ENCODE measurements at regions not wholly inside any gene's neighbourhood (a gene's known extent, or its start where the extent isn't known, plus 50 kb on each side); places are given as distances from the start of the nearest gene placed in this dataset.

DNA sequence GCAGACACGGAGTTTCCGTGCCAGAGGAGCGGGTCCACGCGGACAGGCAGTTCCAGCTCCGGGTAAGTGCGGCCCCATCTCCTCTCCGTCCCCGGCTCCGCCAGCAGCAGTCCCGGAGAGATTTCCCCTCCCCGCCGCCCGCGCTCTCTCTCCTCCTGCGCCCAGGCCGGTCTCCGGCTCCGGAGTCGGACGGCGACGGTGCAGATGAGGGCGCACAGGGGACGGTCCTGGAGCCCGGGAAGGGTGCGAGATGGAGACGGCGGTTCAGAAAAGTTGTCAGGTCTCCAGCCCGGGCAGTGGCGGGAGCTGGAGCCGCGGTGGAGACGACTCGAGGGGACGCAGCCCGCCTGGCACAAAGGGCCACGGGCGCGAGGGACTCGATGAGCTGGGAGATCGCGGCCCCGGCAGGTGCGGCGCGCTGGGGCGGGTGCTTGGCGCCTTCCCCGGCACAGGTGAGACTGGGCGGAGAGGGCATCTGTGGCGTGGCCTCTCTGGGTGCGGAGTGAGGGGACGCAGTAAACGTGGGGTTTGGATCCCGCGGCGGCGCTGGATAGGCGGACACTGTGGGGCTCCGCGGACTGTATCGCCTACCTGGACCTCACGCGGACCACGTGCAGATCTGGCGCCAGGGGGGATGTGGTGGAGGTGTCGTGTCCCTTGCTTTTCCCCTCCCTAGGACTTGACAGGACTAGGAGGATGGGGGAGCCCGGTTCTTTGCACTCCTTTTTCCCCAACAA is 1540.3 kb upstream of the TMEM132C start:
- TF ChIP-seq GATA2 (IDR thresholded peaks at IDR 0.05; ENCODE audit: low read depth, low read length) (no peak), GATA3 (IDR thresholded peaks at IDR 0.05; ENCODE audit: low read depth, low read length) (no peak)

DNA sequence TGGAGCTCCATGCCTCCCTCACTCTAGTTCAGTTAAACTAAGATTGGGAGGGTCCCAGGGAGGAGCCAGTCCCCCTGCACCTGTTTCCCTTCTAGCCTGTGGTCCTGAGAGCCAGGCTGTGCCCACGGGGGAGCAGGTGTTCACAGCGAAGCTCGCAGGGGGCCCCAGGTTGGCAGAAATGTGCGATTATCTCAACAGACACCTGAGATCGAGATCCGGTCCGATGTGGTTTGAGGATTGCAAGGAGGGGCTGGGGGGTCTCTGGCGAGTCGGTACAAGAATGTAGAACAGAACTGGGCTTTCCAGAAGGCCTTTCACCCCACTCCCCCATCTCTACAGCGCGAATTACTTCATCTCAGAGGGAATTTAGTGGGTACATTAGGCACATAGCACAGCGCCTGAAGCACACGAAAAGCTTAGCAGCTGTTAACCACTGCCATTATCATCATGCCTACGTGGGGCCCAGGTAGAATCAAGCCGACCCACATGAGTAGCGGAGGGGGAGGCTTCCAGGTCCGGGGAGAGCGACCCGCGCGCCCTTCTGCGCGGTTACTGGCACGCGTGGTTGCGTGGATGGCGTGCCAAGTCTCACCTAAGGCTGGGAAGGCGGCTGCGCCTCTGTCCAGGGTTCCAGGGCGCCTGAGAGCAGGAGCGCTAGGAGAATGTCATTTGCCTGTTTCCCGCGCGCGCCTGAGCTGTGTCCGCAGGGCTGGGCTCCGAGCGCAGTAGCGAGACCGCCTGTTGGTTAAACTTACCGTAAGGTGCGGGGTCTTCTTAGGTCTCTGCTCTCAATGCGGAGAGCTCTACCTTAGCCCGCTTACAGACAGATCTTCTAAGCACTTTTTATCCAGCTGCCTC is 1539.5 kb upstream of the TMEM132C start:
- TF ChIP-seq GATA3 (IDR thresholded peaks at IDR 0.05; ENCODE audit: low read depth, low read length) (no peak), GATA2 (IDR thresholded peaks at IDR 0.05; ENCODE audit: low read depth, low read length) (no peak)

DNA sequence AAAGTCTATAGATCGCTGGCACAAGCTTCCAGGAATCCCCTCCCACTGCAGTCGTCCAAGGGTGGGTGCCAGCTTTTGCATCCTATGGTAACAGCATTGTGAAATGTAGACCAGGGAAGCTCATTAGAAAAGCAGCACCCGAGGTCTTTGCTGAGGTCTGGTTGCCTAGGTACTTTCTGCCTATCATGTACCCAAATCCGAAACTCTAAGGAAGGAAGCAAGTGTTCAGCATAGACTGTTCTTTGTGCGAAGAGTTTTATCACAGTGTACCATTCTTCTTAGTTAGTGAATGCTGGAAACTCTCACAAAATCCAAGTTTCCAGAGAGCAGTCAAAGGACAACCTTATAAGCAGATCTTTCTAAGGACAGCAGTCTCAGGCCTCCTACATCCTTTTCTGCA is 1532.7 kb upstream of the TMEM132C start:
- TF ChIP-seq GATA2 (IDR thresholded peaks at IDR 0.05; ENCODE audit: low read depth, low read length) (no peak), GATA3 (IDR thresholded peaks at IDR 0.05; ENCODE audit: low read depth, low read length) (no peak)

DNA sequence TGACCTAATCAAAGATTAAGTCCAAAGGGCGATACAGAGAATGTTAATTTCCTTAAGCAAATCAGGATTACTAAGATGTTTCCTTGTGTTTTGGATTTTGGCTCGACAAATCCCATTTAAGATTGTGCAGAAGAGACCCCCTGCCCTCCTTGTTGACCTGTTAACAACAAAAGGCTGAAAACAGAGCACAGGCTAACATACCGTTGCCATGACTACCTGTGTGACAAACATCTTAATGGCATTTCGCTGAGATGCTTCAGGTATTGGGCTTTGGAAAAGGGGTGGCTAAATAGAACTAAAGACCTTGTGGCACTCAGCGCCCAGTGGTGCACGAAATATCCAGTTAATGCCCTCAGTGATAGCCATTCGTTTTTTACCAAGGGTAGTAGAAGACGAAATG is 1532.3 kb upstream of the TMEM132C start:
- TF ChIP-seq GATA2 (IDR thresholded peaks at IDR 0.05; ENCODE audit: low read depth, low read length) (no peak), GATA3 (IDR thresholded peaks at IDR 0.05; ENCODE audit: low read depth, low read length) (no peak)

DNA sequence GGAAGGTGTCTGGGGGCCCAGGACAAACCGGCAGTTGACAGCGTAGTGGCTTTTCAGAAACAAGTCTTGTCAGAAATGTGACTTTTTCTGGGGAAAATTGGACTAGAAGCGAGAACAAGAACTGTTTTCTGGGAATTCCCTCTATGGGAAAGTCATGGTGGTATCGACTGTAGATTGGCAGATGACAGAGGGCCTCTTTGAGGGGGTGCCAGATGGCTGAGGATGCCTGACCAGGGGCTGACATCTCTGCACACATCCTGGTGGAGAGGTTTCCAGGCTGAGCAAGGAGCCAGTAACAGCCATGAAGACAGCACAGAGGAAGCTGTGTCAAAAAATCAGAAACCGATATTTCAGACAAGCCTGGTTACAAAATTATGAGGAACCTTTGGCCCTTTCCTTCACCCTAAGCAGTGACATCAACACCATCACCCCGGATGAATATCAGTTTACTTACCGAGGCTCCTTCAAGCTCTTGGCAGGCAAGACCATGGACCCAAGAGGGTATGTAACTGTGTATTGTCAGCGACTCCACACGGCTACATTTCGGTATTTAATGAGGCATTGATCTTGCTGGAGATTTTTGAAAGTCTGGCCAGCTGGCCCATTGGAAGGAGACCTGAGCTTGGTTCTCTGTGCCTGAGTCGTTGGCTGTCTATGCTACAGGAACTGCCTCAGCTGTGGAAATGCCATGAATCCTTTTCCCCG is 1525.3 kb upstream of the TMEM132C start:
- TF ChIP-seq GATA3 (IDR thresholded peaks at IDR 0.05; ENCODE audit: low read depth, low read length) (no peak), GATA2 (IDR thresholded peaks at IDR 0.05; ENCODE audit: low read depth, low read length) (no peak)

DNA sequence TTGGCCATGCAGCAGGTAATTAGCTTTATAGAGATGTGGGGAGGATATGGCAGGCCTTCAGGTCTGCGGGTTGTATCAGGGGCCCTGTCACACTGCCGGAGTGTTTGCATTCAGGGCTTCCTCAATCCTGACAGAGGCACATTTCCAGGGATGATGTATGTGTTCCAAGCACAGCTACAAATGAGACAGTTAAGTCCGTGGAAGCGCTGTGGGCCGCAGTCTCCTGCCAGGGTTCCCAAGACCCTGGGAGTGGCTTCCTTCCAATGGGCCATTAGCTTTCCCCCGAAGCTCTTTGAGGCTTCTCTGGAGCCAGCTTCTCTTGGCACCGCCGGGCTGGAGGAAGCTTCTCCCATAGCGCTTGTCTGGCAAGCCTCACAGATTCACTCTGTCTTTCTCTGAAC is 1524.7 kb upstream of the TMEM132C start:
- TF ChIP-seq GATA3 (IDR thresholded peaks at IDR 0.05; ENCODE audit: low read depth, low read length), result no peak
- no peak for TF ChIP-seq GATA2 (IDR thresholded peaks at IDR 0.05; ENCODE audit: low read depth, low read length)

DNA sequence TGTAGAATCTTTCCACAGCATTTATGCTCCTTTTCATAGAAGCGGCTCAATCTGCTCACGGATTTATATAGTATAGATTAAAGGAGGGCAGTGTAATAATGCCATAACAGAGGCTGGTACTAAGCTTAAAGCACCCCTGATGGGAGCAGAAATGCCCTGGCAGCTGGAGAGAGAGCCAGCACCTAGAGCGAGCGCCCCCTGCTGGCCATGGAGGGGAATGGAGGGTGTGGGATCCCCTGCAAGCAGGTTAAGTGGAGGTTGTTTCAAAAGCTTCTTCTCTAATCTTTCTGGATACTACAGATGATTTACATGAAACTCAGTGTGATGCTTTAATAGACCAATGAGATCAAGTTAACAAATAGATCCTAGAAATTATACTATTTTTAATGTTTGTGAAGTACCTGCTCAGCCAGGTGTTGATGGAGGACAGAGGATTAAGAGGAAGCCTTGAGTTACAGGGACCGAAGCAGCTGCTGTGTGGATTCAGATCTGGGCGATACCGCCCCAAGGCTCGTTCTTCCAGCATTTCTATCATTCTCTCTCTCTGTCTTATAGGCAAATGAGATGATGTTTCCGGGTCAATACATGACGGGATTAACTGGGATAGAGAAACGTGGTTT is 1519.3 kb upstream of the TMEM132C start:
- TF ChIP-seq GATA3 (IDR thresholded peaks at IDR 0.05; ENCODE audit: low read depth, low read length) (no peak), GATA2 (IDR thresholded peaks at IDR 0.05; ENCODE audit: low read depth, low read length) (no peak)

DNA sequence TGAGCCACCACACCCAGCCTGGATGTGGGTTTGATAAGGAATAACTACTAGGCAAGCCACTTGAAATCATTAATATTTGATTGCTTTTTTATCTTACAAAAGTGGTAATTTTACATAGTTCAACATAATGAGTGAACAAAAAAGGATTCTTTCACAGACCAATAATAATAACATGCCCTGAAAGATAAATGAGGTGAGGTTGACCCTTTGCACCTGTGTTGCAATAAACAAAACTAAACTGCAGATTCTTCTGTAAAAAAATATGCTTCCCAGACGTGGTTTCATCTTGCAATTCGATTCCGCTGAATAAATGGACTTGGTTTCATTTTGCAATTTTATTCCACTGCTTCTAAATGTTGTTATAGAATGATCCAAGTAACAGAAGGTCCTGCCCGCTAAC is 1514.9 kb upstream of the TMEM132C start:
- TF ChIP-seq GATA3 (IDR thresholded peaks at IDR 0.05; ENCODE audit: low read depth, low read length) (no peak), GATA2 (IDR thresholded peaks at IDR 0.05; ENCODE audit: low read depth, low read length) (no peak)

DNA sequence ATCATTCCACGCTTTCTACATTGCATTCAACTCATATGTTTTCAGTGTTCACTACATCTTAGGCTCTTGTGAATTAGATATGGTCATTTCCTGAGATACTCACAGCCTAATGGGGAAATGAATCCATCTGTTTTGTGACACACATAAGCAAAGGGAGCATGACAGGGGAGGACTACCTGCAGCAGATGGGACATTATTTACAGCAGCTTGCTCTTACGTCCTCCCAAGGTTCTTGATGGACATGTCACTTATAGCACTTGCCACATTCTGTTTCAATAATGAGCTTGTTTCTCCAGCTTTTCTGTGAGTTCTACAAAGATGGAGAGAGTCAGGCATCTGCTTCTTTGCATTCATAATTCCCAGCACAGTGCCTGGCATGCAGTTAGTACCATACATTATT is 1509.6 kb upstream of the TMEM132C start:
- TF ChIP-seq GATA2 (IDR thresholded peaks at IDR 0.05; ENCODE audit: low read depth, low read length), result no peak
- TF ChIP-seq GATA3 (IDR thresholded peaks at IDR 0.05; ENCODE audit: low read depth, low read length), result no peak

DNA sequence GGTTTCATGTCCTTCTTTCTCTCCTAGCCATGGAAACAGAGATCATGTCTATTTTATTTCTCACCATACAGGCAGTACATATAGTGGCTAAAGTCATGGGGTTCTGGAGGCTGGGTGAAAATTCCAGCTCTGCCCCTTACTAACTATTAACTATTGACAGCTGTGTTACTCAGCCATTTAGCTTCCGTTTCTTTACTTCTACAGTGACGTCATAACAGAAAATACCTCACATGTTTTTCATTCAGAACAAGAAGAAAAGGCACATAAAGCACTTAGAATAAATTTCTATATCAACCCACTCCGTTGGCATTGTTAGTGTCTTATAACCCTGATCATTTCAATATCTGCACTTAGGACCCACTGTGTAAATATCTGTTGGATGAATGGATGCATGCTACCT is 1506.9 kb upstream of the TMEM132C start:
- no peak for TF ChIP-seq GATA2 (IDR thresholded peaks at IDR 0.05; ENCODE audit: low read depth, low read length)
- no peak for TF ChIP-seq GATA3 (IDR thresholded peaks at IDR 0.05; ENCODE audit: low read depth, low read length)

DNA sequence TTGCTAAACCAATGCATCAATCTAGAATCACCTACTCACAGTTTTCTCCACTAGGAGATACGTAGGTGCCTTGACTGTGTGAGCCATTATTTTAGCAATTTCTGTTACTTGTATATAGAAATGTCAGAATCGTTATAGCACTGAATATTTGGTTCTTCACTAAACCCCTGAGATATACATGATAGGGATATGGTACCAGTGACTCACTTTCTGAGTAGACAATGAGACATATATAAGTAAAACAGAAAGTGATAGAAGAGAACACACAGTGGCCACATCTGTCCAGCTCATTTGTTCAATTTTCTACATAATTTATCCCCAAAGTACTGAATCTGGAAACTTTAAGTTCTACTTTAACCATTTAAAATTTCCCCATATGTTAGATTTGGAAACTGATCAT is 1505.5 kb upstream of the TMEM132C start:
- TF ChIP-seq GATA3 (IDR thresholded peaks at IDR 0.05; ENCODE audit: low read depth, low read length) (no peak), GATA2 (IDR thresholded peaks at IDR 0.05; ENCODE audit: low read depth, low read length) (no peak)

DNA sequence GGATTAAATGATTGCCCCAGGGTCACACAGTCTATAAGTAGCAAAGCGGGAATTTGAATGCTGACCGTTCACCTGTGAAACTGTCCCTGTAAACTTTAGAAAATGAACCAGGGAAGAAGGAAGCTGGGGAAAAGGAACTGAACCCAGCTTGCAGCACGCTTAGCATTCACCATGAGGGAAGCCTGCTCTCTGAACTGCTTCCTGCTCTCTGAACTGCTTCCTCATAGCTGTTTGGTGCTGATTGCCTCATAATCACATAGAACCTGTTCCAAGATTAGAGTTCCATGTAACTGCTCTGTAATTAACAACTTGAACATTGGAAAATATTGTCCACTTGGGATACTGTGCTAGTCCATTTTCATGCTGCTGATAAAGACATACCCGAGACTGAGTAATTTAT is 1504.8 kb upstream of the TMEM132C start:
- TF ChIP-seq GATA2 (IDR thresholded peaks at IDR 0.05; ENCODE audit: low read depth, low read length) (no peak), GATA3 (IDR thresholded peaks at IDR 0.05; ENCODE audit: low read depth, low read length) (no peak)

DNA sequence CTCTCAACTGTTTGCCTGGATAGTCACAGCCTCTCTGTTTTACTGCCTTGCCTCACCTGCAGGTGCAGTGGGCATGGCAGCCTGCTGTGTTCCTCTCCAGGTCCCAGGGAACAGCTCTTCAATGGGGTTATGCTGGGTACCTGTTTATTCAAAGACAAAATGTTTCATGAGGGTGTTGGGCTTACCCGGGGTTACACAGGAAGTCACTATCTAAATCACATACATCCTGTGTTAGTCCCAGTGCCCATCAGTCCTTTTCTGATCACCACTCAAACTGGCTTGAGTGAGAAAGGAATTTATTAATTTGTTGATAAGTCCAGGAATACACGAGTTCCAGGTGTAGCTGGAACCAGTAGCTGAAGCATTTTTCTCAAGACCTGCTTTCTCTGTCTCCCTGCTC is 1503.6 kb upstream of the TMEM132C start:
- no peak for TF ChIP-seq GATA3 (IDR thresholded peaks at IDR 0.05; ENCODE audit: low read depth, low read length)
- no peak for TF ChIP-seq GATA2 (IDR thresholded peaks at IDR 0.05; ENCODE audit: low read depth, low read length)

DNA sequence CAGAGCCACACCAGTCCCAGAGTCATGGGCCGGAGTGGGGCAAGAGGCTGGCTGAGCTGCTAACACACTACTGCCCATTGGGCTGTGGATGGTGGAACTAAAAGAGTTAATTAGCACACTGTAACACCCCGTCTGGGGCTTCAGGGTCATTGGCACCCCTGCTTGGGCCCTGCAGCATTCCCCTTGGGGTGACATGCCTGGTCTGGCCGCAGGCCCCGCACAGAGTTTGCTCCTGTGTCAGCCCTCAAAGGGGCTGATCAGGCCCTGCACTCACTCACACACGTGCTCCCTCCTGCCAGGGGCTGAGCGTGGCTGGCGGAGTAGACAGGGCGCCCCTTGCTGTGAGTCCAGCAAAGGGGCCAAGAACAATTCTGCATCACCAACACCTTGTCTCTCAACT is 1499.6 kb upstream of the TMEM132C start:
- TF ChIP-seq GATA2 (IDR thresholded peaks at IDR 0.05; ENCODE audit: low read depth, low read length) (no peak), GATA3 (IDR thresholded peaks at IDR 0.05; ENCODE audit: low read depth, low read length) (no peak)

Measured in SH-SY5Y (cell line).